Cardiac muscle cell (in vitro differentiated cells and primary cell): ENCODE measurements at regions not wholly inside any gene's neighbourhood (a gene's known extent, or its start where the extent isn't known, plus 50 kb on each side); places are given as distances from the start of the nearest gene placed in this dataset.

Experiments
- DNase-seq, 2 donors: peaks; one replicate each; pipeline versions ENCODE4 v3.0.0 to v3.0.0-alpha.2; 2010 to 2017; ENCODE audit warnings: low read depth in 1 of 2, low spot score in 1 of 2
- H3K27ac ChIP-seq: fragments of 200-600 bp; sonication (generic); 2 replicates; pipeline ENCODE4 v1.5.1; 2016
- H3K27me3 ChIP-seq: fragments of 200-600 bp; sonication (generic); 2 replicates; pipeline ENCODE4 v1.6.0; 2016; ENCODE audit warnings: control low read depth
- H3K36me3 ChIP-seq: fragments of 200-600 bp; sonication (generic); 2 replicates; pipeline ENCODE4 v1.5.1; 2016; ENCODE audit warnings: control low read depth
- H3K4me1 ChIP-seq: fragments of 200-600 bp; sonication (generic); 2 replicates; pipeline ENCODE4 v1.8.1; 2017; ENCODE audit warnings: low read depth, mild to moderate bottlenecking, mixed run types
- H3K4me3 ChIP-seq: fragments of 200-600 bp; sonication (generic); 2 replicates; pipeline ENCODE4 v1.5.1; 2016; ENCODE audit warnings: mild to moderate bottlenecking
- H3K9me3 ChIP-seq: fragments of 200-600 bp; sonication (generic); 2 replicates; pipeline ENCODE4 v1.5.1; 2017; ENCODE audit warnings: low read depth, mild to moderate bottlenecking, control low read depth
- TF ChIP-seq, protein P1 (sequence below): IDR thresholded peaks from 2 replicates; pipeline ENCODE4 v1.5.1; 2012; ENCODE audit warnings: low read depth, mild to moderate bottlenecking, low read length

DNA sequence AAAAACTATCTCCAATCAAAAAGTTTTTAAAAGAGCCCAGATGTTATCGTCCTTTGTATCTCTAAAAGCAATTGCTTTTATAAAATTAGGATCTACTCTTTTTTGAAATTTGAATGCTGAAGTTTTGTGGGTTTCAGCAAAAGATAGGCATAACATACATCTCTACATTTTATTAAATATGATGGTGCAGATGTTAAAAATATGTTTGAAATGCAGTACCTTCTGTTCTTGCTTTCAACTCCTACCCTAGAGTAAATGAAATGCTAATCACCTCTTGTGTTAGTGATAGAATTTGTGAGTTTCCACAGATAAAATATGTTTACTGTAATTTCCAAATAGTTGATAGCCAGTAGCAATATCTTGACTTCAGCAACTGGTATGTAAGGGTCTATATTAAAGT lies 95.7 kb upstream of the VPREB1 start:
- H3K36me3 ChIP-seq = no peaks in the 10 kb centered on the region
- H3K9me3 ChIP-seq = no peaks in the 10 kb centered on the region
- TF ChIP-seq, protein P1, sequence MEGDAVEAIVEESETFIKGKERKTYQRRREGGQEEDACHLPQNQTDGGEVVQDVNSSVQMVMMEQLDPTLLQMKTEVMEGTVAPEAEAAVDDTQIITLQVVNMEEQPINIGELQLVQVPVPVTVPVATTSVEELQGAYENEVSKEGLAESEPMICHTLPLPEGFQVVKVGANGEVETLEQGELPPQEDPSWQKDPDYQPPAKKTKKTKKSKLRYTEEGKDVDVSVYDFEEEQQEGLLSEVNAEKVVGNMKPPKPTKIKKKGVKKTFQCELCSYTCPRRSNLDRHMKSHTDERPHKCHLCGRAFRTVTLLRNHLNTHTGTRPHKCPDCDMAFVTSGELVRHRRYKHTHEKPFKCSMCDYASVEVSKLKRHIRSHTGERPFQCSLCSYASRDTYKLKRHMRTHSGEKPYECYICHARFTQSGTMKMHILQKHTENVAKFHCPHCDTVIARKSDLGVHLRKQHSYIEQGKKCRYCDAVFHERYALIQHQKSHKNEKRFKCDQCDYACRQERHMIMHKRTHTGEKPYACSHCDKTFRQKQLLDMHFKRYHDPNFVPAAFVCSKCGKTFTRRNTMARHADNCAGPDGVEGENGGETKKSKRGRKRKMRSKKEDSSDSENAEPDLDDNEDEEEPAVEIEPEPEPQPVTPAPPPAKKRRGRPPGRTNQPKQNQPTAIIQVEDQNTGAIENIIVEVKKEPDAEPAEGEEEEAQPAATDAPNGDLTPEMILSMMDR = no peak
- H3K27ac ChIP-seq = no peak overlapping the region
- H3K27me3 ChIP-seq = peaks cover 88% of the 10 kb centered on the region
- no peak overlapping the region for H3K4me3 ChIP-seq
- DNase-seq = no peak
- no peaks in the 10 kb centered on the region for H3K4me1 ChIP-seq

DNA sequence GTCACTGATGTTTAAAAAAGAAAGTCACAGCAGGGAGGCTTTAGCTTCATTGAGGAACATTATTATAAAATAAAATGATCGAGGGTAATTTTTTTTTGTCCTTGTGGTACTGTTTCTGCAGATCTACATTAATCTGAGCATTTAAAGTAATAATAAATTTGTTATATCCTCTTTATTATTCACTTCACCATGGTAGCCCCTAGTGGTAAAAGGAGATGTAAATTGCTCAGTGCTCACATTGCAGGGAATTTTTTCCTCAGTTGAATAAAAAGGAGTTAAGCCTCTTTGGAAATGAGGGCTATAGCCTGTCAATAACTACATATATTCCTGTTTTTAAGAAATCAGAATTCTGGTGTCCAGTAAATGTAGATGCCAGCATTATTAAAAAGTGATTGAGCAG lies 99.7 kb upstream of the VPREB1 start:
- no peak overlapping the region for H3K27ac ChIP-seq
- no peaks in the 10 kb centered on the region for H3K9me3 ChIP-seq
- H3K4me3 ChIP-seq = no peak overlapping the region
- no peaks in the 10 kb centered on the region for H3K4me1 ChIP-seq
- no peak for DNase-seq
- TF ChIP-seq, protein P1 = no peak
- no peaks in the 10 kb centered on the region for H3K36me3 ChIP-seq
- H3K27me3 ChIP-seq = peaks cover 71% of the 10 kb centered on the region

DNA sequence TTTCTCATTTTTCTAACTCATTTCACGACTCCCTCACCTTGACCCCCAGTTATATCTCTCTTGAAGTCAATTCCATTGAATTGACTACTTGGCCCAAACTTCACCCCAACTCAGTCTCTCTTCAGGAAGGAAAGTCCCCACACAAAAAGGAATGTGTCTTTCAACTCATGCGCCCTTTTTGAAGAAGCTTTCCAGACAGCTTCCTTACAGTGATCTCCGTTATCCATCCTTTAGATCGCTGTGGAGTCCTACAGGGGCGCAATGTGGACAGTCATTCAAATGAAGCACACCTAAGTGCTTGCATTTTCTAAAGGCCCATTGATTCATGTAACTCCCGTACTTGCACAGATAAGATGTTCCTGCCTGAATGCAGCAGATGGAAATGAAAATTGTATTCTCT lies 101.1 kb upstream of the VPREB1 start:
- TF ChIP-seq, protein P1 = no peak
- Histone ChIP-seq H3K27ac (no peak overlapping the region), H3K4me3 (no peak overlapping the region), H3K4me1 (no peaks in the 10 kb centered on the region), H3K9me3 (no peaks in the 10 kb centered on the region), H3K27me3 (peaks cover 71% of the 10 kb centered on the region), H3K36me3 (no peaks in the 10 kb centered on the region)
- DNase-seq = no peak

DNA sequence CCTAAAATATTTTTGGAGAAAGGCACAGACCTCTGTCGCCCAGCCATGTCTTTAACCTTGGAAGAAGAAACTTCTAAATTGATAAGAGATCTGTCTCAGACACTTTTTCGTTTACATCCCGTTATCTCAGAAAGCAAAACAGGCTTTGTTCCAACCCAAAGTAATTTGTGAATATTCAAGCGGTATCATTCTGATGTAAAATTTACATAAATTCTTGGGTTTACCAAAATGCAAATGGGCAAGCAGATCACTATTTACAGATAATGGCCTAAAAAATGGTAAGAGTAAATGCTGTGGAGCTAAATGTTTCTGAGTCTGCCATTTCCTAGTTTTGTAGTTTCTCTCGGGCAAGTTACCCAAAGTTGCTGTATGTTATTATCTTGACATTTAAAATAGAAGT lies 101.9 kb upstream of the VPREB1 start:
- no peak for DNase-seq
- H3K27ac ChIP-seq = no peak overlapping the region

DNA sequence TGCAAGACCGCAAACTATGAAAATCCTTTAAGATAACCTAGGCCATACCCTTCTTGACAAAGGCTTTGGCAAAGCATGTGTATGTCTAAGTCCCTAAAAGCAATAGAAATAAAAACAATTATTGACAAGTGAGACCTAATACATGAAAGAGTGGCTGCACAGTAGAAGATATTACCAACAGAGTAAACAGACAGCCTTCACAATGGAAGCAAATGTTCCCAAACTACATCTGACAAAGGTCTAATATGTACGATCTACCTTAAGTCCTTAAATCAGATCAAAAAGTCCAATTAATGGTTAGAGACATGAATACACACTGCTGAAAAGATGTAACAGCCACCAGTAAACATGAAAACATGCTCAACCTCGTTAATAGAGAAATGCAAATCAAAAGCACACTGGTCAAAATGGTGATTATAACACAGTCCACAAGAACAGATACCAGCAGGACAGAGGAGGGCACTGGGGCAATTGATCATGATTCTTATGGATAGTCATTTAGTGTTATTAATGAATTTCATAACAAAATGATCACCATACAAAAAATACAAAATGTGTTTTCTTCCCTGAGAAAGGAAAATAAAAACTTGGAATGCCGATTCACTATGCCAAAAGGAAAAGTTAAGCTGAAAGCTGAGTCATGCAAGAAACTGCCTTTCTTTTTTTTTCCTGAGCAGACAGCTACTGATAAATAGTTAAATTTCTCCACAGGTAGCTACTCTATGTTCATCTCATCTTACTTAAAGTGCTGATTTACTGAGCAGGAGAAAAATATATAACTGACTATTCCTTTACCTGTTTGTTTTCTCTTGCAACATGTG lies 102.6 kb upstream of the VPREB1 start:
- Histone ChIP-seq H3K36me3 (no peaks in the 10 kb centered on the region), H3K27me3 (peaks cover 65% of the 10 kb centered on the region), H3K9me3 (no peaks in the 10 kb centered on the region), H3K4me3 (no peak overlapping the region), H3K27ac (no peak overlapping the region), H3K4me1 (no peaks in the 10 kb centered on the region)
- TF ChIP-seq, protein P1 = no peak
- DNase-seq = no peak

More for the DNA sequence above, 101.9 kb upstream of the VPREB1 start:
- H3K9me3 ChIP-seq = no peaks in the 10 kb centered on the region
- H3K4me1 ChIP-seq = no peaks in the 10 kb centered on the region
- no peaks in the 10 kb centered on the region for H3K36me3 ChIP-seq
- TF ChIP-seq, protein P1 = no peak
- H3K4me3 ChIP-seq = no peak overlapping the region
- H3K27me3 ChIP-seq = peaks cover 71% of the 10 kb centered on the region
